Glutamatergic neuron (in vitro differentiated cells): ENCODE measurements at regions not wholly inside any gene's neighbourhood (a gene's known extent, or its start where the extent isn't known, plus 50 kb on each side); places are given as distances from the start of the nearest gene placed in this dataset.

Experiments used
- DNase-seq: peaks from one replicate; pipeline ENCODE4 v3.0.0; 2022
- H3K27ac Mint-ChIP-seq: one replicate; pipeline ENCODE4 v1.8.0; 2020; ENCODE audit warnings: mild to moderate bottlenecking, mixed read lengths, inconsistent platforms; ENCODE audit not compliant: unreplicated experiment
- H3K27me3 Mint-ChIP-seq: one replicate; pipeline ENCODE4 v1.8.0; 2020; ENCODE audit warnings: mild to moderate bottlenecking, moderate library complexity, mixed read lengths, inconsistent platforms; ENCODE audit not compliant: unreplicated experiment
- H3K36me3 Mint-ChIP-seq: one replicate; pipeline ENCODE4 v1.8.0; 2020; ENCODE audit warnings: mild to moderate bottlenecking, mixed read lengths, inconsistent platforms; ENCODE audit not compliant: unreplicated experiment
- H3K4me1 Mint-ChIP-seq: one replicate; pipeline ENCODE4 v1.8.0; 2020; ENCODE audit warnings: mild to moderate bottlenecking, low read depth, mixed read lengths, inconsistent platforms; ENCODE audit not compliant: unreplicated experiment
- H3K4me3 Mint-ChIP-seq: one replicate; pipeline ENCODE4 v1.8.0; 2020; ENCODE audit warnings: mild to moderate bottlenecking, mixed read lengths, inconsistent platforms; ENCODE audit not compliant: unreplicated experiment
- H3K9me3 Mint-ChIP-seq: one replicate; pipeline ENCODE4 v1.8.0; 2020; ENCODE audit warnings: mild to moderate bottlenecking, moderate library complexity, mixed read lengths, inconsistent platforms; ENCODE audit not compliant: unreplicated experiment
- TF ChIP-seq, protein P1 (sequence below): fragments of 200-600 bp; sonication (generic); IDR thresholded peaks from one replicate; pipeline ENCODE4 v1.5.0; 2021; ENCODE audit not compliant: partially characterized antibody, unreplicated experiment

DNA sequence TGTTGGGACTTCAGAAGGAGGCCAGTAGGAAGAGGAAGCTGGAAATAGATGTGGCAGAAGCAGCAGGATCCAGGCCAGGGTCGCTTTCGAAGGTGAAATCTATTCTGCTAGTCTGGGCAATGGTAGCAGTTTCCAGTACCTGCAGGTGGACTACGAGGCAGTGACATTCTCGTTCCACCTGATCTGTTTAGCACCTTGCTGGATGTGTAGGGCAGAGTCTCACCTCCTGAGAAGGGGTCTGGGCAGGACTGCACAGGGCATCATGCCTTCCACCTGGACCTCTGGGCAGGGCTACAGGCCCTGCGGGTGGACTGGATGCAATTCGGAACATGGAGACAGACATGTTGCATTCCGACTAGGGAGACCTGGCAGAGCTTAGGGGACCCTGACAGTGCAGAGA lies 254.8 kb upstream of the ZNF32 start:
- Mint-ChIP-seq H3K4me3 (no peak overlapping the region), H3K27ac (no peak overlapping the region), H3K27me3 (peaks cover 4% of the 10 kb centered on the region), H3K36me3 (no peaks in the 10 kb centered on the region), H3K9me3 (no peaks in the 10 kb centered on the region), H3K4me1 (no peaks in the 10 kb centered on the region)
- TF ChIP-seq, protein P1, sequence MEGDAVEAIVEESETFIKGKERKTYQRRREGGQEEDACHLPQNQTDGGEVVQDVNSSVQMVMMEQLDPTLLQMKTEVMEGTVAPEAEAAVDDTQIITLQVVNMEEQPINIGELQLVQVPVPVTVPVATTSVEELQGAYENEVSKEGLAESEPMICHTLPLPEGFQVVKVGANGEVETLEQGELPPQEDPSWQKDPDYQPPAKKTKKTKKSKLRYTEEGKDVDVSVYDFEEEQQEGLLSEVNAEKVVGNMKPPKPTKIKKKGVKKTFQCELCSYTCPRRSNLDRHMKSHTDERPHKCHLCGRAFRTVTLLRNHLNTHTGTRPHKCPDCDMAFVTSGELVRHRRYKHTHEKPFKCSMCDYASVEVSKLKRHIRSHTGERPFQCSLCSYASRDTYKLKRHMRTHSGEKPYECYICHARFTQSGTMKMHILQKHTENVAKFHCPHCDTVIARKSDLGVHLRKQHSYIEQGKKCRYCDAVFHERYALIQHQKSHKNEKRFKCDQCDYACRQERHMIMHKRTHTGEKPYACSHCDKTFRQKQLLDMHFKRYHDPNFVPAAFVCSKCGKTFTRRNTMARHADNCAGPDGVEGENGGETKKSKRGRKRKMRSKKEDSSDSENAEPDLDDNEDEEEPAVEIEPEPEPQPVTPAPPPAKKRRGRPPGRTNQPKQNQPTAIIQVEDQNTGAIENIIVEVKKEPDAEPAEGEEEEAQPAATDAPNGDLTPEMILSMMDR: no peak
- DNase-seq: no peak

DNA sequence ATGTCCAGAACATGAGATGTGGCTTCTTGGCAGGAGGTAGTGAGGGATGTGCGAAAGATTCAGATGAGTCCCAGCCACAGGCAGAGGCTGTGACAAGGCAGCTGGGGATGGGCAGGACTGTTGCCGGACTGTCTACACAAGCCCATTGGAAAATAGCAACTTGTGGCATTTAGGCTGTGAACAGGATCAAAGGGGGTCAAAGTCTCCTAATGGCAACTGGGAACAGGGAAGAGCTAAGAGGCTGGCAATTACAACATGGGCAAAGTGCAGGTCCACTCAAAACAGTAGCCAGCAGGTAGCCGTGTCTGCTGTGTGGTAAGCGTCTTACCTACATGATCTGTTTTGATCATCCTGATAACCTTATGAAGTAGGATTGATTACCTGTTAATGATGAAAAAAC lies 254.2 kb upstream of the ZNF32 start:
- Mint-ChIP-seq H3K36me3 (no peaks in the 10 kb centered on the region), H3K27ac (no peak overlapping the region)
- DNase-seq: no peak

DNA sequence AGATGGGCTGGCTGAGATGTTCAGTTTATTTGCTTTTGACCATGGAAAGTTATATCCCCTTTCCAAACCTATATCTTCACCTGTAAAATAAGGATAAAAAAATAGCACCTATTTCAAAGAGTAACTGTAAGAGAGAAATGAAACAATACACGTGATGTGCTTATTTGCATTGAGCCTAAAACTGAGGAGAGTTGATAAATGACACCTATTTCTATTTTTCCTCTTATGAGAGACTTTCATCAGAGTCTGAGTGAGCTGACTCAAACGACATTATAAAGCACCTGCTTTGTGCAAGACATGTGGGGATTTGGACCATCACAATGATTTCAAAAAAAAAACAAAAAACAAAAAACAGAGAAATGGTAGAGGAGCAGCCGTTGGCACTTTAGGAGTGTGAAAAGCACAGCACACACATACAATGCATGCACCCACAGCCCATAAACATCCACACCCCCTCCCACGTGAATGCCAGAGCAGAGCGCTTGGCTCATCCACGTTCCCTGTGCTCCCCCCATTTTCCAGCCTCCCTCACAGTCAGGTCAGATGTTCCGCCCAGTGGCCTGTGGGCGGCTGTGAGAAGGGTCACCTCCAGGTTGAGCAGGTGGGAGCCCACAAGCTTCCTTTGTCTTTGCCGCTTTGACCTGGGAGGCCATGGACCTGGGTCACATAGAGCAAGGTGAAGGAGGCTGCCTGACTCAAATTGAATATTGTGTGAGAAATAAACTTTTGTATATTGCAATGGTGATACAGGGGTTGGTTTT lies 253.2 kb upstream of the ZNF32 start:
- no peaks in the 10 kb centered on the region for H3K4me1 Mint-ChIP-seq
- no peak overlapping the region for H3K4me3 Mint-ChIP-seq
- no peaks in the 10 kb centered on the region for H3K36me3 Mint-ChIP-seq
- peaks cover 4% of the 10 kb centered on the region for H3K27me3 Mint-ChIP-seq
- H3K27ac Mint-ChIP-seq: peak overlapping the region; percentile 11
- TF ChIP-seq, protein P1: no peak
- no peak for DNase-seq
- no peaks in the 10 kb centered on the region for H3K9me3 Mint-ChIP-seq

More for the DNA sequence above, 254.2 kb upstream of the ZNF32 start:
- H3K9me3 Mint-ChIP-seq: no peaks in the 10 kb centered on the region
- no peak overlapping the region for H3K4me3 Mint-ChIP-seq
- H3K4me1 Mint-ChIP-seq: no peaks in the 10 kb centered on the region
- H3K27me3 Mint-ChIP-seq: peaks cover 4% of the 10 kb centered on the region
- TF ChIP-seq, protein P1: no peak

DNA sequence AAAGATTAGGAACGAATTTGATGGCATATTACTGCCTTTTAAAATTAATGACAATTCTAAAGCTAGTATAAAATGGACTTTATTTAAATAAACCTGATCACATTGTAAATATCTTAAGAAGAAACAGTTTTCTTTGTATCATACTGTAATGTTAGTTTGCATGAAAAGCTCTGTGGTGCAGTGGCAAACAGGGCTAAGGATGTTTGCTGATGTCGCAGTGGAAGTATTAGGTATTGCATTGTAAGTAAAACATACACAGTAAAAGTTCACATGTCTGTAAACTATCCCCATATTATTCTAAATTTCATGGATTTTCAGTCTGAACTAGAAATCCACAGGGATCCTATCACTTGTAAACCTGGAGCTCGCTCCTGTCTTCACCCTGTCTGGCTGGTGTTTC lies 252.6 kb upstream of the ZNF32 start:
- TF ChIP-seq, protein P1: peak; percentile 51
- Mint-ChIP-seq H3K27ac (no peak overlapping the region), H3K36me3 (no peaks in the 10 kb centered on the region), H3K4me1 (no peaks in the 10 kb centered on the region), H3K4me3 (no peak overlapping the region), H3K9me3 (no peaks in the 10 kb centered on the region), H3K27me3 (peaks cover 4% of the 10 kb centered on the region)
- DNase-seq: no peak

DNA sequence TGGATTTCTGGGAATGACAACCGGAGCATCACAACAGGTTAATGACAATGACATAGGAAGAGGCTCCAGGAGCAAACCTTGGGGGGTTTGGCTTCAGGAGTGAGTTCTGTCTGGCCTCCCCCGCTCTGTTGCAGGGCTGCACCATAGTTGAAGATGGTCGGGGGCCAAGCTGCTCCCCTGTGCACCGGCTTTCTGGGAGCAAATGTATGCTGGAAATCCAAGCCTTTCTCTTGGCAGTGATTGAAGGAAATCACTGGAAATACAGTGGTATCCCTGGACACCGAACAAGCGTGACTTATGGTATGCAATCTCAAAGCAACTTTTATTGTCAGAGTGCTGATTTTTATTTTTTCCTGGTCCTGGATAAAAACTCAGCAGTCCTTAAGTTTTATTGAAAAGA lies 251.9 kb upstream of the ZNF32 start:
- no peaks in the 10 kb centered on the region for H3K4me1 Mint-ChIP-seq
- peaks cover 4% of the 10 kb centered on the region for H3K27me3 Mint-ChIP-seq
- TF ChIP-seq, protein P1: no peak
- H3K9me3 Mint-ChIP-seq: peaks cover 2% of the 10 kb centered on the region
- H3K36me3 Mint-ChIP-seq: peaks cover 3% of the 10 kb centered on the region
- DNase-seq: no peak
- no peak overlapping the region for H3K27ac Mint-ChIP-seq
- no peak overlapping the region for H3K4me3 Mint-ChIP-seq
